ENCODE measurements at regions not wholly inside any gene's neighbourhood (a gene's known extent, or its start where the extent isn't known, plus 50 kb on each side); places are given as distances from the start of the nearest gene placed in this dataset.
A peak's percentile ranks its signal among the peaks of the same experiment; 100 is the strongest.
"Not testable (repeated sequence)": the region's sequence is repeated elsewhere in the genome, so short reads cannot be mapped to it uniquely, and the experiment has no call there.

DNA sequence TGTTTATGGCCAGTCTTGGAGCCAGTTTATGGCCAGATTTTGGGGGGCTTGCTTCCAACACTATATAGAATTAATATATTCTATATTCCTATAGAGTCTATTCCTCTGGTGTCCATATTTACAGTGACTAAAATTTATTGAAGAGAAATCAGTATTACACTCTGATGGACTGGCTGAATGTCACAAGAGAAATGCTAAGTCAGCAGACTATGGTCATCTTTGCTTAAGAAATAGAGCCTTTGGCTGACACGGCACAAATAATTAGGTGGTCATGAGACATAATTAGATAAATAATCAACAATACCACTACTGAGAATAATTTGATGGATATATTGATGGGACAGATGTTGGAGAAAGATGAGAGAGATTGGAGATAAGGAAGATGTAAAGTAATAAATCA is 272.9 kb downstream of the SLITRK5 start:
- CTCF ChIA-PET: no interaction called here
- TF ChIP-seq, protein P1, sequence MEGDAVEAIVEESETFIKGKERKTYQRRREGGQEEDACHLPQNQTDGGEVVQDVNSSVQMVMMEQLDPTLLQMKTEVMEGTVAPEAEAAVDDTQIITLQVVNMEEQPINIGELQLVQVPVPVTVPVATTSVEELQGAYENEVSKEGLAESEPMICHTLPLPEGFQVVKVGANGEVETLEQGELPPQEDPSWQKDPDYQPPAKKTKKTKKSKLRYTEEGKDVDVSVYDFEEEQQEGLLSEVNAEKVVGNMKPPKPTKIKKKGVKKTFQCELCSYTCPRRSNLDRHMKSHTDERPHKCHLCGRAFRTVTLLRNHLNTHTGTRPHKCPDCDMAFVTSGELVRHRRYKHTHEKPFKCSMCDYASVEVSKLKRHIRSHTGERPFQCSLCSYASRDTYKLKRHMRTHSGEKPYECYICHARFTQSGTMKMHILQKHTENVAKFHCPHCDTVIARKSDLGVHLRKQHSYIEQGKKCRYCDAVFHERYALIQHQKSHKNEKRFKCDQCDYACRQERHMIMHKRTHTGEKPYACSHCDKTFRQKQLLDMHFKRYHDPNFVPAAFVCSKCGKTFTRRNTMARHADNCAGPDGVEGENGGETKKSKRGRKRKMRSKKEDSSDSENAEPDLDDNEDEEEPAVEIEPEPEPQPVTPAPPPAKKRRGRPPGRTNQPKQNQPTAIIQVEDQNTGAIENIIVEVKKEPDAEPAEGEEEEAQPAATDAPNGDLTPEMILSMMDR (conservative IDR thresholded peaks at IDR 0.05; ENCODE audit: low read depth): no peak
- POLR2A ChIA-PET (ENCODE audit: low non-redundant PET): no interaction called here
- DNase-seq (ENCODE audit: low spot score): no peak
- no peak overlapping the region for H3K27ac ChIP-seq

DNA sequence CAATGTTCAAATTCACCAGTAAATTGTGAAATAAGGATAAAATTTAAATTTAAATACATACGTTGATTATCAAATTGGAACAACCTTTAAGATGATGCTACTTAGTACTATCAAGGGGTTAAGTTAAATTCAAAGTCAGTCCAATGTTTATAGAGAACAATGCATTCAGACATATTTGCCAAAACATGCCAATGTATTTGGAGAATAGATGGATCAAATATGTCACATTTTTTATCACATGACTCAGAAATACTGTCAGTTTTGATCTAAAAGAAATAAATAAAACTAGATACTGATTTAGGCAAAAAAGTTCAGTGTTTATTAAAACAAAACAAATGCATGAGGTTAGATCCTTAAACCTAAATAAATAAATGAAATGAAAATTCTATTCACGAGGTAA is 281.2 kb downstream of the SLITRK5 start:
- CTCF ChIA-PET: no interaction called here
- TF ChIP-seq, protein P1 (conservative IDR thresholded peaks at IDR 0.05; ENCODE audit: low read depth): no peak
- no peak overlapping the region for H3K27ac ChIP-seq
- POLR2A ChIA-PET (ENCODE audit: low non-redundant PET): no interaction called here
- no peak for DNase-seq (ENCODE audit: low spot score)

DNA sequence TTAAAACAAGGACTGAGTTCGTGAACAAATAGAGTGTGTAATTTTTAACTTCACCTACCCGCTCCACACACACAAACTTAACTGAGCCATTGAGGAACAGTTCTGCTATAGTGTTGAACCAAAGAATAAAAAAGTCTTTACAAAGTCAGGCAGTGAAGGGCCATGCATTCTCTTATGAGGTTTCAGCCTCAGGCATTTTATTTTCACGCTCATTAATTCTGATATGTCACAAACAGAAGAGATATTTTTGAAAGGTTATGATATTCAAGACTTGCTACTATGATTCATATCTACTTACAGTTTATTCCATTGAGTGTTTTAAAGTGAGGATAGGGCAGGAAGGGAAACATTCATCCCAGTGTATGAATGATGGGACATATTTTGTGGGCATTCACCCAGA is 282.2 kb downstream of the SLITRK5 start:
- H3K27ac ChIP-seq: no peak overlapping the region
- POLR2A ChIA-PET (ENCODE audit: low non-redundant PET): no interaction called here
- TF ChIP-seq, protein P1 (conservative IDR thresholded peaks at IDR 0.05; ENCODE audit: low read depth): no peak
- CTCF ChIA-PET: no interaction called here
- DNase-seq (ENCODE audit: low spot score): no peak

DNA sequence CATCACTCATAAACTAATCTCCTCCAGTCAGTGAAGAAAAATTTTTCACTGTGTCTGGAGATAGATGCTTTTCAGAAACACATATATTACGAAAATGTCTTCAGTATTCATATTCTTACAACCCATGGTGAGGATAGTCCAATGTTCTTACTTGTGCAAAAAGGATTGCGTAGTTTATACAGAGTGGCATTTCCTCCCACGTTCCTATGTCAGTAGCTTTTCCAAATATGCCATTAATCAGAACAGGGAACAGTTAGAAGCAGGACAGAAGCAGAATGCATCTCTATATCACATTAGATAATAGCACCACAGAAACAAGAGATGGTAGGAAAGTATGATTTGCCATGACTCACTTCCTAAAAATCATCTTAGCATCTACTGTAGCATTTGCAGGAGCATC is 282.9 kb downstream of the SLITRK5 start:
- ChIA-PET POLR2A (ENCODE audit: low non-redundant PET) (no interaction called here), CTCF (no interaction called here)
- DNase-seq (ENCODE audit: low spot score): no peak
- TF ChIP-seq, protein P1 (conservative IDR thresholded peaks at IDR 0.05; ENCODE audit: low read depth): no peak
- H3K27ac ChIP-seq: no peak overlapping the region

DNA sequence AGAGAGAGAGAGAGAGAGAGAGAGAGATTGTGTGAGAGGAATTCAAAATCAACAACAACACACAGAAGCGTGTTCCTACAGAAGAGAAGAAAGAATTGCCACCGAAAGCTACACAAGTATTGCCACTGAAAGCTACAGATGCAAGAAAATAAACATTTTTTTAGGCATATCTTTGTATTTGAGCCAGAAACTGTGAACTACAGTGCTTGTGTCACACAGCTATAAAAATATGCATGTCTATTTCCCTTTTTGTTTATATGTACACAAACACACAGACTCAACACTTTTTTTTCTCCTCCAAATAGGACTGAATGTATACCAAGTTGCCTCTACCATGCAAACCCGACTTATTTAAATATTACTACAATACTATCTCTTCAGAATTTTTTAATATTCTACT is 290.4 kb downstream of the SLITRK5 start:
- no peak for DNase-seq (ENCODE audit: low spot score)
- TF ChIP-seq, protein P1 (conservative IDR thresholded peaks at IDR 0.05; ENCODE audit: low read depth): no peak
- POLR2A ChIA-PET (ENCODE audit: low non-redundant PET): no interaction called here
- CTCF ChIA-PET: no interaction called here
- no peak overlapping the region for H3K27ac ChIP-seq

DNA sequence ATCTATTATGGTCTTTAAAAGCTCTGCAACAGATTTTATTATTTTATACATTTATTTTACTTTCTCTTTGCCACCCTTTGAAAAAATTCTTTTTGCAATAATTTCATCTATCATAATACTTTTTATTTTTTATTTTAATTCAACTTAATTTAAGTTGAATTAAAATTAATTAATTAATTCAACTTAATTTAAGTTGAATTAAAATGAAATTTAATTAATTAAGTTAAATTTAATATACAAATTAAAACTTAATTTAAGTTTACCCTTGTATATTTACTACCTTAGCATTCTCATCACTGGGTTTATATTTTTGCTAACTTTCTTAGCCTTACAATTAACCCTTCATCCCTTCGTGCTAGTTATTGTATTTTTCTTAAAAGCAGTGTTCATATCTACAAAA is 301.4 kb downstream of the SLITRK5 start:
- H3K27ac ChIP-seq: no peak overlapping the region
- ChIA-PET CTCF (no interaction called here), POLR2A (ENCODE audit: low non-redundant PET) (no interaction called here)
- no peak for DNase-seq (ENCODE audit: low spot score)
- TF ChIP-seq, protein P1 (conservative IDR thresholded peaks at IDR 0.05; ENCODE audit: low read depth): no peak

DNA sequence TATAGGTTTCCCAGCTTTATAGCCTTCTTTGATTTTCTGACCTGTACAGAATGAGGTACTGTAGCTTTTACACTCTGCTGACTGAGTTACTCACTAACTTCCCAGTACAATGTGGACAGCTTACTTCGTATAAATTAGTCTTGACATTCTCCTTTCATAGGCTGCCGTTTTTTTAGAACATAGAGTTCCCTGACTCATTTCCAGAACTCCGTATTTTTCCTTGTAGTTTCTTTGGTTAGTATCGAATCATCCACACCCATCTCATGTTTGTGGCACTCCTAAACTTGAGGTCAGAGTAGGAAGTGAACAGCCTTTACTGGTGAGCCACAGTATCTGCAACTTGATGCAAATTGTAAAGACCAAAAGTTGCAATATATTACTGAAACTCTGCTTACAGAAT is 303.9 kb downstream of the SLITRK5 start:
- TF ChIP-seq, protein P1 (conservative IDR thresholded peaks at IDR 0.05; ENCODE audit: low read depth): no peak
- ChIA-PET POLR2A (ENCODE audit: low non-redundant PET) (no interaction called here), CTCF (no interaction called here)
- DNase-seq (ENCODE audit: low spot score): peak; percentile 2
- H3K27ac ChIP-seq: no peak overlapping the region

DNA sequence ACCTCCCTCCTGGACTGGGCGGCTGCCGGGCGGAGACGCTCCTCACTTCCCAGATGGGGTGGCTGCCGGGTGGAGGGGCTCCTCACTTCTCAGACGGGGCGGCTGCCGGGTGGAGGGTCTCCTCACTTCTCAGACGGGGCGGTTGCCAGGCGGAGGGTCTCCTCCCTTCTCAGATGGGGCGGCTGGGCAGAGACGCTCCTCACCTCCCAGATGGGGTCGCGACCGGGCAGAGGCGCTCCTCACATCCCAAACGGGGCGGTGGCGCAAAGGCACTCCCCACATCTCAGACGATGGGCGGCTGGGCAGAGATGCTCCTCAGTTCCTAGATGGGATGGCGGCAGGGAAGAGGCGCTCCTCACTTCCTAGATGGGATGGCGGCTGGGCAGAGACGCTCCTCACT is 305.5 kb downstream of the SLITRK5 start:
- POLR2A ChIA-PET (ENCODE audit: low non-redundant PET); H3K27ac ChIP-seq; CTCF ChIA-PET; DNase-seq (ENCODE audit: low spot score): not testable (repeated sequence)

All from RWPE1 (cell line).